Stimulated activated naive B cell treated with anti-CD40 and anti-IgM and Interleukin-4, amounts not matched to agents 10 μg/mL and 1 μg/mL and 100 μg/mL, for 72 hours (primary cell): ENCODE measurements at regions not wholly inside any gene's neighbourhood (a gene's known extent, or its start where the extent isn't known, plus 50 kb on each side); places are given as distances from the start of the nearest gene placed in this dataset.

Experiments
- ATAC-seq, 2 donors: fragments of 150-1000 bp; cut with Tn5 transposase; replicated peaks; 2 replicates each; pipeline ENCODE4 v1.10.0; 2021; ENCODE audit warnings: moderate library complexity in 1 of 2
- DNase-seq: peaks from one replicate; pipeline ENCODE4 v3.0.0; 2021
- H3K27ac Mint-ChIP-seq: one replicate; pipeline ENCODE4 v1.8.0; 2022; ENCODE audit warnings: mild to moderate bottlenecking, mixed read lengths
- H3K27me3 Mint-ChIP-seq, 2 donors: one replicate each; pipeline ENCODE4 v1.8.0; 2022; ENCODE audit warnings: mixed read lengths in 2 of 2
- H3K36me3 Mint-ChIP-seq, 2 donors: one replicate each; pipeline ENCODE4 v1.8.0; 2022; ENCODE audit warnings: mixed read lengths in 2 of 2, mild to moderate bottlenecking in 1 of 2
- H3K4me1 Mint-ChIP-seq, 2 donors: one replicate each; pipeline ENCODE4 v1.8.0; 2022; ENCODE audit warnings: mixed read lengths in 2 of 2, mild to moderate bottlenecking in 1 of 2
- H3K4me3 Mint-ChIP-seq, 2 donors: one replicate each; pipeline ENCODE4 v1.8.0; 2022; ENCODE audit warnings: mild to moderate bottlenecking in 2 of 2, mixed read lengths in 2 of 2, moderate library complexity in 1 of 2
- H3K9me3 Mint-ChIP-seq, 2 donors: one replicate each; pipeline ENCODE4 v1.8.0; 2022; ENCODE audit warnings: mixed read lengths in 2 of 2, mild to moderate bottlenecking in 1 of 2

- DNase-seq, result no peak
Observed at GRCh38 chr12:111170543-111170942, 198.4 kb downstream of the PHETA1 start.

GRCh38 chr12:111169456-111169855, 199.4 kb downstream of the PHETA1 start:
- ATAC-seq (no peak), DNase-seq (no peak)
- Mint-ChIP-seq H3K36me3 (no peaks in the 10 kb centered on the region), H3K27me3 (peaks cover 23 to 26% of the 10 kb centered on the region in 2 donors), H3K4me1 (peaks cover 8 to 11% of the 10 kb centered on the region in 2 donors), H3K4me3 (no peak overlapping the region), H3K27ac (no peak overlapping the region), H3K9me3 (peaks cover 0 to 1% of the 10 kb centered on the region in 2 donors)

More at GRCh38 chr12:111170543-111170942, 198.4 kb downstream of the PHETA1 start:
- peaks cover 0 to 1% of the 10 kb centered on the region in 2 donors for H3K9me3 Mint-ChIP-seq
- H3K36me3 Mint-ChIP-seq, result no peaks in the 10 kb centered on the region
- H3K27ac Mint-ChIP-seq, result no peak overlapping the region
- peaks cover 15 to 20% of the 10 kb centered on the region in 2 donors for H3K27me3 Mint-ChIP-seq
- ATAC-seq, result peak; percentile 68 to 86
- H3K4me1 Mint-ChIP-seq, result peaks cover 11 to 12% of the 10 kb centered on the region in 2 donors
- H3K4me3 Mint-ChIP-seq, result peak overlapping the region; percentile 22 to 41

- ATAC-seq, result no peak
- DNase-seq, result no peak
- Mint-ChIP-seq H3K4me1 (peaks cover 8 to 11% of the 10 kb centered on the region in 2 donors), H3K4me3 (no peak overlapping the region), H3K36me3 (no peaks in the 10 kb centered on the region), H3K9me3 (peaks cover 0 to 1% of the 10 kb centered on the region in 2 donors), H3K27me3 (peaks cover 26 to 27% of the 10 kb centered on the region in 2 donors), H3K27ac (no peak overlapping the region)
Observed at GRCh38 chr12:111169032-111169431, 199.9 kb downstream of the PHETA1 start.

GRCh38 chr12:111168009-111168900, 200.6 kb downstream of the PHETA1 start:
- Mint-ChIP-seq H3K36me3 (no peaks in the 10 kb centered on the region), H3K27me3 (peaks cover 29 to 33% of the 10 kb centered on the region in 2 donors), H3K4me1 (peaks cover 8 to 11% of the 10 kb centered on the region in 2 donors), H3K4me3 (no peak overlapping the region), H3K27ac (no peak overlapping the region), H3K9me3 (peaks cover 0 to 1% of the 10 kb centered on the region in 2 donors)
- ATAC-seq, result no peak
- DNase-seq, result no peak

GRCh38 chr12:111166779-111167540, 201.9 kb downstream of the PHETA1 start:
- no peak overlapping the region for H3K4me3 Mint-ChIP-seq
- H3K27ac Mint-ChIP-seq, result no peak overlapping the region

GRCh38 chr12:111164833-111165525, 203.9 kb downstream of the PHETA1 start:
- Mint-ChIP-seq H3K36me3 (no peaks in the 10 kb centered on the region), H3K27me3 (peaks cover 31 to 44% of the 10 kb centered on the region in 2 donors), H3K9me3 (no peaks in the 10 kb centered on the region), H3K4me1 (peaks cover 0 to 4% of the 10 kb centered on the region in 2 donors), H3K4me3 (no peak overlapping the region), H3K27ac (no peak overlapping the region)
- ATAC-seq (no peak), DNase-seq (no peak)

More at GRCh38 chr12:111166779-111167540, 201.9 kb downstream of the PHETA1 start:
- ATAC-seq, result no peak
- peaks cover 22 to 36% of the 10 kb centered on the region in 2 donors for H3K27me3 Mint-ChIP-seq
- no peaks in the 10 kb centered on the region for H3K36me3 Mint-ChIP-seq
- H3K4me1 Mint-ChIP-seq, result peaks cover 8 to 11% of the 10 kb centered on the region in 2 donors
- peaks cover 0 to 1% of the 10 kb centered on the region in 2 donors for H3K9me3 Mint-ChIP-seq
- DNase-seq, result no peak

GRCh38 chr12:111163422-111163821, 205.5 kb downstream of the PHETA1 start:
- ATAC-seq (no peak), DNase-seq (no peak)
- no peaks in the 10 kb centered on the region for H3K4me1 Mint-ChIP-seq
- no peak overlapping the region for H3K4me3 Mint-ChIP-seq
- no peaks in the 10 kb centered on the region for H3K9me3 Mint-ChIP-seq
- H3K27ac Mint-ChIP-seq, result no peak overlapping the region
- H3K27me3 Mint-ChIP-seq, result peaks cover 31 to 44% of the 10 kb centered on the region in 2 donors
- no peaks in the 10 kb centered on the region for H3K36me3 Mint-ChIP-seq

GRCh38 chr12:111161898-111162297, 207.0 kb downstream of the PHETA1 start:
- Mint-ChIP-seq H3K36me3 (no peaks in the 10 kb centered on the region), H3K9me3 (no peaks in the 10 kb centered on the region), H3K27ac (no peak overlapping the region), H3K4me3 (no peak overlapping the region), H3K27me3 (peaks cover 25 to 47% of the 10 kb centered on the region in 2 donors), H3K4me1 (no peaks in the 10 kb centered on the region)
- no peak for DNase-seq
- ATAC-seq, result no peak

- DNase-seq (no peak), ATAC-seq (no peak)
- Mint-ChIP-seq H3K27me3 (peaks cover 30 to 44% of the 10 kb centered on the region in 2 donors), H3K4me3 (no peak overlapping the region), H3K36me3 (no peaks in the 10 kb centered on the region), H3K27ac (no peak overlapping the region), H3K4me1 (no peaks in the 10 kb centered on the region), H3K9me3 (no peaks in the 10 kb centered on the region)
Observed at GRCh38 chr12:111160350-111161241, 208.3 kb downstream of the PHETA1 start.

GRCh38 chr12:111158992-111159391, 209.9 kb downstream of the PHETA1 start:
- Mint-ChIP-seq H3K4me1 (no peaks in the 10 kb centered on the region), H3K9me3 (no peaks in the 10 kb centered on the region), H3K36me3 (no peaks in the 10 kb centered on the region), H3K27ac (no peak overlapping the region), H3K27me3 (peaks cover 18 to 48% of the 10 kb centered on the region in 2 donors), H3K4me3 (no peak overlapping the region)
- DNase-seq (no peak), ATAC-seq (no peak)

GRCh38 chr12:111157486-111157885, 211.4 kb downstream of the PHETA1 start:
- H3K27me3 Mint-ChIP-seq, result peaks cover 17 to 45% of the 10 kb centered on the region in 2 donors
- no peak overlapping the region for H3K4me3 Mint-ChIP-seq
- no peaks in the 10 kb centered on the region for H3K36me3 Mint-ChIP-seq
- H3K27ac Mint-ChIP-seq, result no peak overlapping the region
- H3K4me1 Mint-ChIP-seq, result no peaks in the 10 kb centered on the region
- ATAC-seq (no peak), DNase-seq (no peak)
- H3K9me3 Mint-ChIP-seq, result no peaks in the 10 kb centered on the region

- H3K4me1 Mint-ChIP-seq, result no peaks in the 10 kb centered on the region
- no peak for ATAC-seq
- H3K36me3 Mint-ChIP-seq, result no peaks in the 10 kb centered on the region
- DNase-seq, result no peak
- no peak overlapping the region for H3K4me3 Mint-ChIP-seq
- H3K9me3 Mint-ChIP-seq, result no peaks in the 10 kb centered on the region
- peaks cover 25 to 54% of the 10 kb centered on the region in 2 donors for H3K27me3 Mint-ChIP-seq
- no peak overlapping the region for H3K27ac Mint-ChIP-seq
Observed at GRCh38 chr12:111156304-111156703, 212.6 kb downstream of the PHETA1 start.

- Mint-ChIP-seq H3K27ac (no peak overlapping the region), H3K4me1 (peaks cover under 1 to 2% of the 10 kb centered on the region in 2 donors), H3K4me3 (no peak overlapping the region), H3K9me3 (no peaks in the 10 kb centered on the region), H3K27me3 (peaks cover 23 to 53% of the 10 kb centered on the region in 2 donors), H3K36me3 (no peaks in the 10 kb centered on the region)
- DNase-seq, result no peak
- ATAC-seq, result no peak
Observed at GRCh38 chr12:111155521-111155920, 213.4 kb downstream of the PHETA1 start.
